ENCODE measurements at regions not wholly inside any gene's neighbourhood (a gene's known extent, or its start where the extent isn't known, plus 50 kb on each side); places are given as distances from the start of the nearest gene placed in this dataset.

GRCh38 chr19:31594701-31595100 is 245.5 kb upstream of the TSHZ3 start:
- no peak overlapping the region for H3K9ac ChIP-seq (ENCODE audit: low read depth in 2 of 2, low read length in 2 of 2)
- no peak for TF ChIP-seq CTCF (IDR thresholded peaks at IDR 0.05)
- intact Hi-C loops (cut with DNase I): no loop called here
- no peaks in the 10 kb centered on the region for H3K36me3 ChIP-seq
- H3K9me3 ChIP-seq: no peaks in the 10 kb centered on the region
- no peak overlapping the region for H3K27ac ChIP-seq
- no peak overlapping the region for H3K4me3 ChIP-seq
- DNase-seq: no peak
- no peaks in the 10 kb centered on the region for H3K4me1 ChIP-seq
- no peaks in the 10 kb centered on the region for H3K27me3 ChIP-seq

DNA sequence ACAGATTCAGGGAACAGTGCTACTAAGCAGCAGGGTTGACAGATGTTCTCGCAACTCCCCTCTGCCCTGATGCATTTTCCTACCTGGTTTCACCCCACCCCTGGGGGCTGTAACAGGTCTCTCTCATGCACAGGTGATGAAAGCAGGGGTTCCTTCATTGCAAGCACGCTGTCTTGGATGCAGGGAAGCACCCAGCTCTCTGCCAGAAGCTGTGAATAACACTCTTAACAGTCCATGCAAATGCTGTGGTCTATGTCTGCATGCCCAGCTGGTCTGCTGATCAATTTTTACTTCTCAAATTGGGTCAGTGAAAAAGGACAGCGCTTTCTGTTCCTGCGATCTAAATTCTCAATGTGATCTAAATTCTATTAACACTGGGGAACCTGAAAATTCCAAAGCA is 246.3 kb upstream of the TSHZ3 start:
- Histone ChIP-seq H3K27ac (no peak overlapping the region), H3K4me3 (no peak overlapping the region)
- TF ChIP-seq CTCF (IDR thresholded peaks at IDR 0.05): no peak

GRCh38 chr19:31596751-31597150 is 247.5 kb upstream of the TSHZ3 start:
- DNase-seq: no peak
- Histone ChIP-seq H3K27ac (no peak overlapping the region), H3K27me3 (no peaks in the 10 kb centered on the region), H3K36me3 (no peaks in the 10 kb centered on the region), H3K4me3 (no peak overlapping the region), H3K9ac (ENCODE audit: low read depth in 2 of 2, low read length in 2 of 2) (no peak overlapping the region), H3K4me1 (no peaks in the 10 kb centered on the region), H3K9me3 (no peaks in the 10 kb centered on the region)
- intact Hi-C loops (cut with DNase I): no loop called here
- TF ChIP-seq CTCF (IDR thresholded peaks at IDR 0.05): no peak

More for the DNA sequence above, 246.3 kb upstream of the TSHZ3 start:
- intact Hi-C loops (cut with DNase I): no loop called here
- Histone ChIP-seq H3K36me3 (no peaks in the 10 kb centered on the region), H3K27me3 (no peaks in the 10 kb centered on the region), H3K9ac (ENCODE audit: low read depth in 2 of 2, low read length in 2 of 2) (no peak overlapping the region), H3K9me3 (no peaks in the 10 kb centered on the region), H3K4me1 (no peaks in the 10 kb centered on the region)
- no peak for DNase-seq

GRCh38 chr19:31597616-31598015 is 248.4 kb upstream of the TSHZ3 start:
- Histone ChIP-seq H3K4me3 (no peak overlapping the region), H3K4me1 (no peaks in the 10 kb centered on the region), H3K27ac (no peak overlapping the region), H3K9me3 (no peaks in the 10 kb centered on the region), H3K9ac (ENCODE audit: low read depth in 2 of 2, low read length in 2 of 2) (no peak overlapping the region), H3K36me3 (no peaks in the 10 kb centered on the region), H3K27me3 (no peaks in the 10 kb centered on the region)
- DNase-seq: no peak
- intact Hi-C loops (cut with DNase I): no loop called here
- no peak for TF ChIP-seq CTCF (IDR thresholded peaks at IDR 0.05)

GRCh38 chr19:31598730-31599238 is 249.5 kb upstream of the TSHZ3 start:
- no peak for DNase-seq
- Histone ChIP-seq H3K36me3 (no peaks in the 10 kb centered on the region), H3K4me1 (no peaks in the 10 kb centered on the region), H3K27me3 (no peaks in the 10 kb centered on the region), H3K27ac (no peak overlapping the region), H3K9ac (ENCODE audit: low read depth in 2 of 2, low read length in 2 of 2) (no peak overlapping the region), H3K4me3 (no peak overlapping the region), H3K9me3 (no peaks in the 10 kb centered on the region)
- TF ChIP-seq CTCF (IDR thresholded peaks at IDR 0.05): no peak
- intact Hi-C loops (cut with DNase I): no loop called here
